CD8-positive, alpha-beta memory T cell (primary cell): ENCODE measurements at regions not wholly inside any gene's neighbourhood (a gene's known extent, or its start where the extent isn't known, plus 50 kb on each side); places are given as distances from the start of the nearest gene placed in this dataset.
A peak's percentile ranks its signal among the peaks of the same experiment; 100 is the strongest.
"Not testable (repeated sequence)": the region's sequence is repeated elsewhere in the genome, so short reads cannot be mapped to it uniquely, and the experiment has no call there.

Experiments
- CTCF ChIA-PET: fragments of 350-600 bp; sonication (Branson Sonifier 250); formaldehyde crosslinking; loops from one replicate; lab custom pipeline; 2021; ENCODE audit warnings: antibody characterized with exemption; lab: Charles Lee
- POLR2A ChIA-PET: fragments of 350-600 bp; sonication (Branson Sonifier 250); formaldehyde crosslinking; loops from one replicate; lab custom pipeline; 2021; ENCODE audit warnings: antibody characterized with exemption; lab: Charles Lee
- DNase-seq, 5 donors: peaks; one replicate each; pipeline versions ENCODE4 v3.0.0 to v3.0.0-alpha.2; 2020 to 2022; ENCODE audit warnings: mixed read lengths in 1 of 5
- H3K27ac ChIP-seq: one replicate; pipeline ENCODE4 v1.7.0; 2013; ENCODE audit warnings: low read depth, mild to moderate bottlenecking, low read length, moderate library complexity
- H3K27me3 ChIP-seq: 2 replicates; pipeline ENCODE4 v1.7.0; 2013; ENCODE audit warnings: low read length, mild to moderate bottlenecking; ENCODE audit not compliant: insufficient read depth, poor library complexity, severe bottlenecking
- H3K36me3 ChIP-seq: 2 replicates; pipeline ENCODE4 v1.7.0; 2013; ENCODE audit warnings: mild to moderate bottlenecking, low read length, moderate library complexity; ENCODE audit not compliant: insufficient read depth
- H3K4me1 ChIP-seq: 2 replicates; pipeline ENCODE4 v1.7.0; 2013; ENCODE audit warnings: mild to moderate bottlenecking, low read length, moderate library complexity; ENCODE audit not compliant: insufficient read depth
- H3K4me3 ChIP-seq: 2 replicates; pipeline ENCODE4 v1.7.0; 2013; ENCODE audit warnings: mild to moderate bottlenecking, low read length
- H3K9me3 ChIP-seq: 2 replicates; pipeline ENCODE4 v1.7.0; 2013; ENCODE audit warnings: mild to moderate bottlenecking, low read length
- H3K27ac Mint-ChIP-seq, 8 donors: one replicate each; pipeline ENCODE4 v1.8.0; 2020 to 2021; ENCODE audit warnings: mixed read lengths in 8 of 8, mild to moderate bottlenecking in 6 of 8, inconsistent platforms in 3 of 8, moderate library complexity in 3 of 8
- H3K27me3 Mint-ChIP-seq, 2 donors: one replicate each; pipeline ENCODE4 v1.8.0; 2020 to 2021; ENCODE audit warnings: mixed read lengths in 2 of 2, mild to moderate bottlenecking in 1 of 2, moderate library complexity in 1 of 2
- H3K36me3 Mint-ChIP-seq, 3 donors: one replicate each; pipeline ENCODE4 v1.8.0; 2020 to 2021; ENCODE audit warnings: mixed read lengths in 3 of 3, inconsistent platforms in 1 of 3, mild to moderate bottlenecking in 1 of 3
- H3K4me1 Mint-ChIP-seq, 3 donors: one replicate each; pipeline ENCODE4 v1.8.0; 2020 to 2021; ENCODE audit warnings: mixed read lengths in 3 of 3, inconsistent platforms in 1 of 3, mild to moderate bottlenecking in 1 of 3
- H3K4me3 Mint-ChIP-seq, 7 donors: one replicate each; pipeline ENCODE4 v1.8.0; 2020 to 2021; ENCODE audit warnings: mixed read lengths in 7 of 7, mild to moderate bottlenecking in 6 of 7, moderate library complexity in 4 of 7, inconsistent platforms in 2 of 7
- H3K9me3 Mint-ChIP-seq, 5 donors: one replicate each; pipeline ENCODE4 v1.8.0; 2020 to 2022; ENCODE audit warnings: mixed read lengths in 5 of 5, mild to moderate bottlenecking in 3 of 5, moderate library complexity in 2 of 5, inconsistent platforms in 1 of 5

DNA sequence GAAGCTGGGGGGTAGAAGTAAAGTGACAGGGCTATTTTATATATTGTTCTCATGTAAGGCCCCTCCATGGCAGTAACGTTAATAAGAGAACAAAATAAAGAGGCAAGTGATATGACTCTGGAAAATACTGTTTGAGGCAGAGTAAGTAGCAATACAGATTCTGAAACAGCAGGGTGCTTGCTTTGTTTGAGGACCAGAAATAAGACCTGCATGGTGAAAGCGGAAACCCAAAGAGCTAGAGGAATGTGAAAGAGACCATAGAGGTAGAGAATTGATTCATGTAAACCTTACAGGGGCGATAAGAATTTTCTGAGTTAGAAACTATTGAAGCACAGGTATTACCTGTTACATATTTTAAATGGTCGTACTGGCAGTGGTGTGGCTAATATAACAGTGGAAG, 1517.1 kb downstream of the SI start:
- ChIA-PET POLR2A (no interaction called here), CTCF (no interaction called here)
- no peak for DNase-seq
- Histone ChIP-seq H3K27ac (no peak overlapping the region), H3K4me3 (no peak overlapping the region), H3K36me3 (no peaks in the 10 kb centered on the region), H3K4me1 (no peaks in the 10 kb centered on the region), H3K27me3 (no peaks in the 10 kb centered on the region), H3K9me3 (no peaks in the 10 kb centered on the region)
- no peaks in the 10 kb centered on the region for H3K36me3 Mint-ChIP-seq
- H3K27me3 Mint-ChIP-seq, result no peaks in the 10 kb centered on the region
- H3K9me3 Mint-ChIP-seq, result peaks cover 0 to 25% (median 6%) of the 10 kb centered on the region in 5 donors
- no peaks in the 10 kb centered on the region for H3K4me1 Mint-ChIP-seq
- H3K4me3 Mint-ChIP-seq, result no peak overlapping the region
- H3K27ac Mint-ChIP-seq, result no peak overlapping the region

DNA sequence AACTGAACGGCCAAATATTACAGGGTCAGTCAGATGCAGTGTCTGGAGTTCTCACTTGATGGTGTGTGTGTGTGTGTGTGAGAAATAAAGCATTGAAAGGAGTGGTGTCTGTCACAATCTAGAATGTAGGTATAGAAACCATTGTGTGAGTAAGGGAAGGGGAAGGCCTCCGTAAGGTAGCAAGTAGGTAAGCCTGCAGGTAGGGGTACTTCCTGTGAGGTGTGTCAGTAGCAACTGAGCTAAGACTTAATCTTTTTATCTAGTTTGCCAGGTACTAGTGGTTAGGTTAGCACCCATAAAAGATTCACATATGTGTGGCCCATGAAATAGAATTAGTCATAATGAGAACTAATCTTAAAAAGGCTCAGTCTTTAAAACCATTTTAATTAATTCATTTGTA, 1517.8 kb downstream of the SI start:
- Mint-ChIP-seq H3K27me3 (no peaks in the 10 kb centered on the region), H3K36me3 (no peaks in the 10 kb centered on the region), H3K27ac (no peak overlapping the region), H3K4me3 (no peak overlapping the region), H3K4me1 (no peaks in the 10 kb centered on the region), H3K9me3 (peaks cover 0 to 25% (median 6%) of the 10 kb centered on the region in 5 donors)
- no peaks in the 10 kb centered on the region for H3K9me3 ChIP-seq
- no peak overlapping the region for H3K27ac ChIP-seq
- H3K36me3 ChIP-seq, result no peaks in the 10 kb centered on the region
- DNase-seq, result no peak
- ChIA-PET POLR2A (no interaction called here), CTCF (no interaction called here)
- H3K4me3 ChIP-seq, result no peak overlapping the region
- H3K27me3 ChIP-seq, result no peaks in the 10 kb centered on the region
- no peaks in the 10 kb centered on the region for H3K4me1 ChIP-seq

DNA sequence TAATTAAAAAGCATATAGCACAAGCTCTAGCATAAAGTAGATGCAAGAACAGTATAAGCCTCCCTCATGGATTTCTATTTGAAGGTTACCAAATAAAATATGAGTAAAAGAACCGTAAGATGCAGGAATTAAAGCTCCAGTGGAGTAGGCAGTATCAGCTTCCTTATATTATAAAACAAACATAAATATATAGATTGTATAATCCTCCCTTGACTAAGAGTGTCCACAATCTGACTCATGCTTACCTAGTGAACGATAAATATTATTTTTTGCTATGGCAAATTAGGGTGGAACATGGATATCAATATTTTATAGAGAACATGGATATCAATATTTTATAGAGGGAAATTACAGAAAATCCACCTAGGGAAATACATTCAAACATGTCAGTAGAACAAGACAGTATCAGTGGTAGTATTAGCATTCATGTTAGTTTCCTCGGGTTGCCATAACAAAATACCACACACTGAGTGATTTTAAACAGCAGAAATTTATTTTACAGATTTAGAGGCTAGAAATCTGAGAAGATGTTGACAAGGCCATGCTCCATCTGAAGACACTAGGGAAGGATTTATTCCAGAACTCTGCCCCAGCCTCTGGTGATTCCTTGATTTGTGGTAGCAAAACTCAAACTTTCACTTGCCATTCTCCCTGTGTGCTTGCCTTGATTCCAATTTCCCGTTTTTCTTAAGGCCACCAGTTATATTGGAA, 1521.3 kb downstream of the SI start:
- H3K36me3 Mint-ChIP-seq, result no peaks in the 10 kb centered on the region
- Histone ChIP-seq H3K4me1 (no peaks in the 10 kb centered on the region), H3K36me3 (no peaks in the 10 kb centered on the region), H3K4me3 (no peak overlapping the region), H3K9me3 (no peaks in the 10 kb centered on the region), H3K27me3 (no peaks in the 10 kb centered on the region), H3K27ac (no peak overlapping the region)
- H3K27me3 Mint-ChIP-seq, result no peaks in the 10 kb centered on the region
- ChIA-PET CTCF (no interaction called here), POLR2A (no interaction called here)
- no peak overlapping the region for H3K4me3 Mint-ChIP-seq
- H3K9me3 Mint-ChIP-seq, result peaks cover 5 to 24% (median 7%) of the 10 kb centered on the region in 5 donors
- H3K27ac Mint-ChIP-seq, result peak overlapping the region in 1 of 8 donors; percentile 22
- DNase-seq, result no peak
- no peaks in the 10 kb centered on the region for H3K4me1 Mint-ChIP-seq

DNA sequence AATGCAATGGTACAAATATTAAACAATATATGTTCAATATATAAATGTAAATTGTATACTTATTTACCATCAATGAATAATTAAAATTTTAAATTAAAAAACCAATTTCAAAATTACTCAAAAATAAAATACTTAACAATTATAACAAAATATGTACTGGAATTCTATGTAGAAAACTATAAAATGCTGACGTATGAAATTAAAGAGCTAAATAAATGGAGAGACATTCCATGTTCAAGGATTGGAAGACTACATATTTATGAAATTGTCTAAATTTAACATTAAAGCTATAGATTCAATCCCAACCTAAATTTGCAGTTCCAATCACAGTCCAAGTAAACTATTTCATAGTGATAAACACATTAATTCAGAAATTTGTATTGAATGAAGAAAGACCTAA, 1522.4 kb downstream of the SI start:
- no peak overlapping the region for H3K27ac Mint-ChIP-seq
- Histone ChIP-seq H3K27ac (no peak overlapping the region), H3K9me3 (no peaks in the 10 kb centered on the region), H3K27me3 (no peaks in the 10 kb centered on the region), H3K4me3 (no peak overlapping the region), H3K4me1 (no peaks in the 10 kb centered on the region), H3K36me3 (no peaks in the 10 kb centered on the region)
- CTCF ChIA-PET, result no interaction called here
- H3K4me1 Mint-ChIP-seq, result no peaks in the 10 kb centered on the region
- DNase-seq, result no peak
- POLR2A ChIA-PET, result no interaction called here
- H3K9me3 Mint-ChIP-seq, result peaks cover 5 to 26% (median 7%) of the 10 kb centered on the region in 5 donors
- H3K36me3 Mint-ChIP-seq, result no peaks in the 10 kb centered on the region
- no peaks in the 10 kb centered on the region for H3K27me3 Mint-ChIP-seq
- H3K4me3 Mint-ChIP-seq, result no peak overlapping the region

DNA sequence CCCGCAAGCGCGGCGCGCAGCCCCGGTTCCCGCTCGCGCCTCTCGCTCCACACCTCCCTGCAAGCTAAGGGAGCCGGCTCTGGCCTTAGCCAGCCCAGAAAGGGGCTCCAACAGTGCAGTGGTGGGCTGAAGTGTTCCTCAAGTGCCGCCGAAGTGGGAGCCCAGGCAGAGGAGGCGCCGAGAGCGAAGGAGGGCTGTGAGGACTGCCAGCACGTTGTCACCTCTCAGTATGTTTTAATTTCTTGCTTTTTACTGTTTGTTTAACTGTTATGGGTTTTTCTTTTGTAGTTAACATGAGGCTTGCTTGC, 1525.7 kb downstream of the SI start:
- DNase-seq, result no peak
- no peaks in the 10 kb centered on the region for H3K27me3 Mint-ChIP-seq
- H3K4me3 Mint-ChIP-seq, result no peak overlapping the region
- ChIA-PET CTCF (no interaction called here), POLR2A (no interaction called here)
- H3K36me3 Mint-ChIP-seq, result no peaks in the 10 kb centered on the region
- no peaks in the 10 kb centered on the region for H3K4me1 Mint-ChIP-seq
- no peak overlapping the region for H3K27ac Mint-ChIP-seq
- H3K9me3 ChIP-seq, result no peaks in the 10 kb centered on the region
- no peaks in the 10 kb centered on the region for H3K4me1 ChIP-seq
- no peak overlapping the region for H3K27ac ChIP-seq
- no peak overlapping the region for H3K4me3 ChIP-seq
- H3K36me3 ChIP-seq, result no peaks in the 10 kb centered on the region
- no peaks in the 10 kb centered on the region for H3K27me3 ChIP-seq
- H3K9me3 Mint-ChIP-seq, result peaks cover 4 to 22% (median 7%) of the 10 kb centered on the region in 5 donors

DNA sequence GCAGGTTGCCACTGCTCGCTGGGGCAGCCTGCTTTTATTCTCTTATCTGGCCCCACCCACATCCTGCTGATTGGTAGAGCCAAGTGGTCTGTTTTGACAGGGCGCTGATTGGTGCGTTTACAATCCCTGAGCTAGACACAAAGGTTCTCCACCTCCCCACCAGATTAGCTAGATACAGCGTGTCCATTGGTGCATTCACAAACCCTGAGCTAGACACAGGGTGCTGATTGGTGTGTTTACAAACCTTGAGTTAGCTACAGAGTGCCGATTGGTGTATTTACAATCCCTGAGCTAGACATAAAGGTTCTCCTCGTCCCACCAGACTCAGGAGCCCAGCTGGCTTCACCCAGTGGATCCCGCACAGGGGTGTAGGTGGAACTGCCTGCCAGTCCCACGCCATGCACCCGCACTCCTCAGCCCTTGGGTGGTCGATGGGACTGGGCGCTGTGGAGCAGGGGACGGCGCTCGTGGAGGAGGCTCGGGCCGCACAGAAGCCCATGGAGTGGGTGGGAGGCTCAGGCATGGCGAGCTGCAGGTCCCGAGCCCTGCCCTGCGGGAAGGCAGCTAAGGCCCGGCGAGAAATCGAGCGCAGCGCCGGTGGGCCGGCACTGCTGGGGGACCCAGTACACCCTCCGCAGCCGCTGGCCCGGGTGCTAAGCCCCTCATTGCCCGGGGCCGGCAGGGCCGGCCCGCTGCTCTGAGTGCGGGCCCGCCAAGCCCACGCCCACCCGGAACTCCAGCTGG, 1526.2 kb downstream of the SI start:
- H3K4me3 ChIP-seq, H3K4me3 Mint-ChIP-seq, POLR2A ChIA-PET, H3K36me3 ChIP-seq, H3K9me3 ChIP-seq, H3K36me3 Mint-ChIP-seq, H3K27ac Mint-ChIP-seq, H3K27me3 Mint-ChIP-seq, H3K4me1 ChIP-seq, H3K27ac ChIP-seq, H3K4me1 Mint-ChIP-seq, DNase-seq, CTCF ChIA-PET, H3K27me3 ChIP-seq: not testable (repeated sequence)
- peaks cover 4 to 19% (median 7%) of the 10 kb centered on the region in 5 donors for H3K9me3 Mint-ChIP-seq

DNA sequence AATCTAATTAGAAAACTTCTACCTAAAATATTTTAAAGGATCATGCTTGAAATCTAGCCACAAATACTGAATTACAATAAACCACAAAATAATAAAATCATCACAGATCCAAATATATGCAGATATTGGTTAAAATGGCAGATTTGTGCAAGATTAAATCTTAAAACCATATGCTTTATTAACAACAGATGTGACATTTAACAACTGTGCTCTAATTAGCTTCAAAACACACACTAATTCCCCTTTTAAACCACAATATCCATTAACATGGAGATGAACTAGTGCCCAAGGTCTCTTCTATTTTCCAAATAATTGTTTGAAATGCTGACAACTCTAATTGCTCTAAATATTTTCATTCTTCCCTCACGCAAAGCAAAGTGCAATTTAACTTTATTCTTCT, 1530.3 kb downstream of the SI start:
- H3K4me1 ChIP-seq, result no peaks in the 10 kb centered on the region
- H3K4me3 ChIP-seq, result no peak overlapping the region
- no peak for DNase-seq
- no peaks in the 10 kb centered on the region for H3K36me3 ChIP-seq
- Mint-ChIP-seq H3K36me3 (no peaks in the 10 kb centered on the region), H3K27ac (no peak overlapping the region), H3K4me3 (no peak overlapping the region), H3K27me3 (no peaks in the 10 kb centered on the region), H3K9me3 (peaks cover 0 to 18% (median 2%) of the 10 kb centered on the region in 5 donors), H3K4me1 (no peaks in the 10 kb centered on the region)
- H3K27me3 ChIP-seq, result no peaks in the 10 kb centered on the region
- CTCF ChIA-PET, result no interaction called here
- no peak overlapping the region for H3K27ac ChIP-seq
- no peaks in the 10 kb centered on the region for H3K9me3 ChIP-seq
- POLR2A ChIA-PET, result no interaction called here

DNA sequence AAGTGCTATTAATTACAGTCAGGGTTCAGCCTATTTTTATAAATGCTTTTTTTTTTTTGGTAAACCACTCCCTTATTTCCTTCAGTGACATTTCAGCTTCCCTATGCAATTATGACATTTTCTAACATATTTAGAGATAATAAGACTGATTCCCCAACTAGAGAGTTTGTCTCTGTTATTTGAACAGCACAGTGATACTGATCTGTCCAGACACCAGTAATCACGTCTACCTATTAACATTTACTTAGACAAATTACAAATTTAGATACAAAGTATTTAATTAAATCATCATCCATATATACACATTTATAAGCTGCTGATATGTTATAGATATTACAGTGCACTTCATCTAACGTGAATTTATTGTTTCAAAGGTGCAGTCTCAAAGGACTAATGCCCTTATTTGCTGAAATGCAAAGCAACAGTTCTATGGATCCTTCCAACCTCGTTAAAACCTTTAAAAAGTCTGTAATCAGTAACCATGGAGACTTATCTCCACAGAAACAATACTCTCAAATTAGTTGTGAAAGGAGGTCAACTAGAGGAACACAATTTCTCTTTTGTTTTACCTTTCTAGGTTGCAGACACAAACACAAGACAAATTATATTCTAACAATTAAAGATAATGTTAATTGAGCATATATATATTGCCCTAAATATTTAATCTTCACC, 1531.1 kb downstream of the SI start:
- DNase-seq, result no peak
- no peaks in the 10 kb centered on the region for H3K36me3 ChIP-seq
- H3K4me3 Mint-ChIP-seq, result no peak overlapping the region
- H3K27ac ChIP-seq, result no peak overlapping the region
- H3K27me3 ChIP-seq, result no peaks in the 10 kb centered on the region
- POLR2A ChIA-PET, result no interaction called here
- no peaks in the 10 kb centered on the region for H3K9me3 ChIP-seq
- CTCF ChIA-PET, result no interaction called here
- no peaks in the 10 kb centered on the region for H3K27me3 Mint-ChIP-seq
- H3K4me1 ChIP-seq, result no peaks in the 10 kb centered on the region
- H3K36me3 Mint-ChIP-seq, result no peaks in the 10 kb centered on the region
- peaks cover 0 to 18% (median 1%) of the 10 kb centered on the region in 5 donors for H3K9me3 Mint-ChIP-seq
- no peaks in the 10 kb centered on the region for H3K4me1 Mint-ChIP-seq
- no peak overlapping the region for H3K27ac Mint-ChIP-seq
- no peak overlapping the region for H3K4me3 ChIP-seq
